ENCODE measurements at regions not wholly inside any gene's neighbourhood (a gene's known extent, or its start where the extent isn't known, plus 50 kb on each side); places are given as distances from the start of the nearest gene placed in this dataset.

DNA sequence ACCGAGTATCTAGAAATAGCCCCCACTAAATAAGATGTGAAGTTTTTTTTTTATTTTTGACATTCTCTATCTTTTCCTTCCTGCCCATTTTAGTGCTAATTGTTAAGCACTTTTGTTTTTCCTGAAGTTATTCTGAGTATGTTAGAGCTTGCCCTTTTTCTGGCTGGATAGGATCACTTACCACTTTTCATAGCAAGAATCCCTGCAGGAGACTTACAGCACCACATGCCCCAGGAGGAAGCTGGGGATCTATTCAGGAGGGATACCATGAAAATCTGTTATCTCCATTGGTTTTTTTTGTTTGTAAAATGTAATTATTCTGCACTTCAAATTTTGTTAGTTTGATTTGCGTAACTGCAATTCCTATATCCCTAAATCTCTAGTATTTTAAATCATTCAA lies 968.4 kb downstream of the ZPLD1 start:
- Histone ChIP-seq H3K9me3 (no peaks in the 10 kb centered on the region), H3K27me3 (replicated peaks; ENCODE audit: insufficient read depth) (no peaks in the 10 kb centered on the region), H3K4me3 (no peak overlapping the region), H3K36me3 (no peaks in the 10 kb centered on the region), H3K27ac (no peak overlapping the region), H3K4me1 (ENCODE audit: control insufficient read depth in 1 of 2, low read depth in 2 of 2) (no peaks in the 10 kb centered on the region)
- no peak for ATAC-seq (ENCODE audit: insufficient number of reproducible peaks, low FRiP score, low read depth)
- no peak for DNase-seq (ENCODE audit: low spot score)
- TF ChIP-seq, protein P1, sequence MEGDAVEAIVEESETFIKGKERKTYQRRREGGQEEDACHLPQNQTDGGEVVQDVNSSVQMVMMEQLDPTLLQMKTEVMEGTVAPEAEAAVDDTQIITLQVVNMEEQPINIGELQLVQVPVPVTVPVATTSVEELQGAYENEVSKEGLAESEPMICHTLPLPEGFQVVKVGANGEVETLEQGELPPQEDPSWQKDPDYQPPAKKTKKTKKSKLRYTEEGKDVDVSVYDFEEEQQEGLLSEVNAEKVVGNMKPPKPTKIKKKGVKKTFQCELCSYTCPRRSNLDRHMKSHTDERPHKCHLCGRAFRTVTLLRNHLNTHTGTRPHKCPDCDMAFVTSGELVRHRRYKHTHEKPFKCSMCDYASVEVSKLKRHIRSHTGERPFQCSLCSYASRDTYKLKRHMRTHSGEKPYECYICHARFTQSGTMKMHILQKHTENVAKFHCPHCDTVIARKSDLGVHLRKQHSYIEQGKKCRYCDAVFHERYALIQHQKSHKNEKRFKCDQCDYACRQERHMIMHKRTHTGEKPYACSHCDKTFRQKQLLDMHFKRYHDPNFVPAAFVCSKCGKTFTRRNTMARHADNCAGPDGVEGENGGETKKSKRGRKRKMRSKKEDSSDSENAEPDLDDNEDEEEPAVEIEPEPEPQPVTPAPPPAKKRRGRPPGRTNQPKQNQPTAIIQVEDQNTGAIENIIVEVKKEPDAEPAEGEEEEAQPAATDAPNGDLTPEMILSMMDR (IDR thresholded peaks at IDR 0.05) = no peak

DNA sequence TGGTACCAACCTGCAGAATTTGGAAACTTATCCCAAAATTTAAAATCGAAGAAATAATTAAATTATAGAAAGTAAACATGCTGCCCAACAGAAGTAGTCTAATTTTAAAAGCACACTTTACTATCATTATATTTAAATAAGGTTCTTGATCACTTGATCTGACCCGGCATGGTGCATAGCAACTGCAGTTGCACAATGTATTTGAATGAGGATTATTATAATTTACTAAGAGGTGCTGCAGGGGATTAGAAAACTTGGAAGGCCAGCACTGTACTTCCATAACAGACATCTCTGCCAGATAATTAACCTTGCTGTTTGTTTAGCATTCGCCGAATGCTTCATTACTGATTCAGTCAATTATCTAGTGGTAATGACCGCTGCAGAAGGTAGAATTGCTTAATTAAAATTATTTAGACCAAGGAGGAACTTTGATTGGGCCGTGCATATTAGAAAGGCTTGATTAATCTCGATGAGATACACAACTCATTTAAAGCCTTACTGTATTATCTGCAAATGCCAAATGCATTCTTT lies 971.6 kb downstream of the ZPLD1 start:
- Histone ChIP-seq H3K4me3 (no peak overlapping the region), H3K9me3 (no peaks in the 10 kb centered on the region), H3K4me1 (ENCODE audit: control insufficient read depth in 1 of 2, low read depth in 2 of 2) (no peaks in the 10 kb centered on the region), H3K27me3 (replicated peaks; ENCODE audit: insufficient read depth) (no peaks in the 10 kb centered on the region), H3K36me3 (no peaks in the 10 kb centered on the region), H3K27ac (no peak overlapping the region)
- DNase-seq (ENCODE audit: low spot score) (no peak), ATAC-seq (ENCODE audit: insufficient number of reproducible peaks, low FRiP score, low read depth) (no peak)
- TF ChIP-seq, protein P1 (IDR thresholded peaks at IDR 0.05) = no peak

DNA sequence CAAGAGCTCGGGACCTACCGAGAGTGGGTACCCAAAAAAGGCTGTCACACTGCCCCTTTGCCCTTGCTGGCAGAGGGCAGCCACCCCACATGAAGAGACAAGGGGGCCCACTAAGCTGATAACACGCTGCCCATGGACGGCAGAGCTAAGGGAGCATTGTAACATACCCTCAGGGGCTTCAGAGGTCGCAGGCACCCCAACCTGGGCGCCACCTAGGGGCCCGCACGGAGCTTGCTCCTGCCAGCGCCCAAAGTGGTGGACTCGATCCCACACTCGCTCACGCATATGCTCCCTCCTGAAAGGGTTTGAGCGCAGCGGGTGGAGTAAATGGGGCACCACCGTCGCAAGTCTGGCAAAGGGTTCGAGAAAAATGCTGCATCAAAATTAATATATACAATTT lies 975.4 kb downstream of the ZPLD1 start:
- Histone ChIP-seq H3K9me3 (no peaks in the 10 kb centered on the region), H3K27ac (no peak overlapping the region), H3K4me3 (no peak overlapping the region), H3K4me1 (ENCODE audit: control insufficient read depth in 1 of 2, low read depth in 2 of 2) (no peaks in the 10 kb centered on the region), H3K36me3 (no peaks in the 10 kb centered on the region), H3K27me3 (replicated peaks; ENCODE audit: insufficient read depth) (no peaks in the 10 kb centered on the region)
- no peak for DNase-seq (ENCODE audit: low spot score)
- TF ChIP-seq, protein P1 (IDR thresholded peaks at IDR 0.05) = no peak
- ATAC-seq (ENCODE audit: insufficient number of reproducible peaks, low FRiP score, low read depth) = no peak

DNA sequence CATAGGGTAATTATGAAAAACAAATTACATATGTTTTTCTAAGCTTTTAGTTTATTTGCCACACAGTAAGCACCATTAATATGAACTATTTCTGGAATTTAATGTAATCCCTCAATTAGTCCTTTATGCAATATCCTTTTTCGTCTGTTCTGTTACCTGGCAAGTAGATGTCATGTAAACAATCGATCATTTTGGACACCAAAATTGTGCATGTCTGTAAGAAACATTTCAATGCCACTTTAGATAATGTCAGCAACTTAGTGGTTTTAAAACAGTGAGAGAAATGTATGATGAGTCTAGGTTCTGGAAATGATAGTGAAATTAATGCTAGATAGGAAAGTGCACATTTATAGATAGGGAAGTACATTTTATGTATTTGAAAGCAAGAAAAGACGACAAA lies 986.6 kb downstream of the ZPLD1 start:
- no peak overlapping the region for H3K4me3 ChIP-seq

DNA sequence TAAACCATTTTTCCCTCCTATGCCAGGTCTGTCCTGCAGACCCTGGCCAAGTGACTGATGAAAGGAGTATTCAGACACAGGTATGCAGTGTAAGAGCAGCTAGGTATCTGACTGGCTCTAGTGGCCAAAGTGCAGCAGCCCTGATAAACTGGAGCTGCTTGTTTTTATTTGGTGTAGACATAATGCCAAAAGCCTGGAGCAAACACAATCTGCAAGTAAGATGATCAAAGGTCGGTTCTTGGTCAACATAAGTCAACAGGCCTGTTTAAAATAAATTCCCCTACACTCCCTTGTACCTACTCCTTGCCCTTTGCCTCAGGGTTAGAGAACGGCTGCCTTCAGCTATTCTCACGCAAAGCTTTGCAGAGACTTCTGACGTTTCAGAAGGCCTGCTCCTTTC lies 1003.1 kb downstream of the ZPLD1 start:
- ATAC-seq (ENCODE audit: insufficient number of reproducible peaks, low FRiP score, low read depth) = no peak
- no peaks in the 10 kb centered on the region for H3K27me3 ChIP-seq (replicated peaks; ENCODE audit: insufficient read depth)

More for the DNA sequence above, 986.6 kb downstream of the ZPLD1 start:
- Histone ChIP-seq H3K36me3 (no peaks in the 10 kb centered on the region), H3K27ac (no peak overlapping the region), H3K4me1 (ENCODE audit: control insufficient read depth in 1 of 2, low read depth in 2 of 2) (no peaks in the 10 kb centered on the region), H3K9me3 (no peaks in the 10 kb centered on the region), H3K27me3 (replicated peaks; ENCODE audit: insufficient read depth) (no peaks in the 10 kb centered on the region)
- ATAC-seq (ENCODE audit: insufficient number of reproducible peaks, low FRiP score, low read depth) (no peak), DNase-seq (ENCODE audit: low spot score) (no peak)
- TF ChIP-seq, protein P1 (IDR thresholded peaks at IDR 0.05) = no peak

More for the DNA sequence above, 1003.1 kb downstream of the ZPLD1 start:
- H3K4me3 ChIP-seq = no peak overlapping the region
- no peaks in the 10 kb centered on the region for H3K4me1 ChIP-seq (ENCODE audit: control insufficient read depth in 1 of 2, low read depth in 2 of 2)
- no peak for DNase-seq (ENCODE audit: low spot score)
- TF ChIP-seq, protein P1 (IDR thresholded peaks at IDR 0.05) = no peak
- H3K9me3 ChIP-seq = no peaks in the 10 kb centered on the region
- no peaks in the 10 kb centered on the region for H3K36me3 ChIP-seq
- no peak overlapping the region for H3K27ac ChIP-seq

Data from thoracic aorta (tissue), 2 donors.